ENCODE measurements at regions not wholly inside any gene's neighbourhood (a gene's known extent, or its start where the extent isn't known, plus 50 kb on each side); places are given as distances from the start of the nearest gene placed in this dataset.

DNA sequence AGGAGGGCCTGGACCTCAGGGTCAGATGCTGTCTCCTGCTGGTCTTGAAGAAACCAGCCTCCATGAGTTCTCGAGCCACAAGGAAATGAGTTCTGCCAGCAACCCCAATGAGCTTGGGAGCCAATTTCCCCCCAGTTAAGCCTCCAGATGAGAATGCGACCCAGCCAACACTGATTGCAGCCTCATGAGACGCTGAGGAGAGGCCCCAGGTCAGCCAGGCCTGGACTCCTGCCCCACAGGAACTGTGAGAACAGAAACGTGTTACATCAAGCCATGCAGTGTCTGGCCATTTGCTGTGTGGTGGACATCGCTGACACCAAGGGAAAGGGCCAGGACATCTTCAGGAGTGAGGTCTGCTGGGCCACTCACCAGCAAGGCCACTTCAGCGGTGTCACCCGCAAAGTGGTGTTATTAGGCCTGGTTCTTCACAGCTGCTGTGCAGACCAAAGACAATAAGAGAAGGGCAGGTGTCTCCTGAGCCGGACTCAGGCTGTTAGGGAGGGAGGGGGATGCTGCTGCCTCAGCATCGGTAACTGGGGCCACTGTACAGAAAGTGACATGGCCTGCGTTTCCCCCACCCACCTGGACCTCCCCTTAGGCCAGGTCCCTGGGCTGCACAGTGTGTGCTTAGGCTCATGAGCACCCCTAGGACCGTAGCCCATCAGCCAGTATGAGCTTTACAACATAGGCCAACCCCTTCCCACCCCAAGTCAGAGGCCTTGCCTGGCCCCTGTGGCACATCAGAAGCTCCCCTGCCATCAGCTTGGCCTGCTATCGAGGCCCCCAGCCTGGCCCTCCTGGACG is 272.4 kb upstream of the RTL1 start:
- TF ChIP-seq POLR2A (IDR thresholded peaks at IDR 0.05) (no peak), POLR2AphosphoS5 (IDR thresholded peaks at IDR 0.05) (no peak)
- TF ChIP-seq, protein P1, sequence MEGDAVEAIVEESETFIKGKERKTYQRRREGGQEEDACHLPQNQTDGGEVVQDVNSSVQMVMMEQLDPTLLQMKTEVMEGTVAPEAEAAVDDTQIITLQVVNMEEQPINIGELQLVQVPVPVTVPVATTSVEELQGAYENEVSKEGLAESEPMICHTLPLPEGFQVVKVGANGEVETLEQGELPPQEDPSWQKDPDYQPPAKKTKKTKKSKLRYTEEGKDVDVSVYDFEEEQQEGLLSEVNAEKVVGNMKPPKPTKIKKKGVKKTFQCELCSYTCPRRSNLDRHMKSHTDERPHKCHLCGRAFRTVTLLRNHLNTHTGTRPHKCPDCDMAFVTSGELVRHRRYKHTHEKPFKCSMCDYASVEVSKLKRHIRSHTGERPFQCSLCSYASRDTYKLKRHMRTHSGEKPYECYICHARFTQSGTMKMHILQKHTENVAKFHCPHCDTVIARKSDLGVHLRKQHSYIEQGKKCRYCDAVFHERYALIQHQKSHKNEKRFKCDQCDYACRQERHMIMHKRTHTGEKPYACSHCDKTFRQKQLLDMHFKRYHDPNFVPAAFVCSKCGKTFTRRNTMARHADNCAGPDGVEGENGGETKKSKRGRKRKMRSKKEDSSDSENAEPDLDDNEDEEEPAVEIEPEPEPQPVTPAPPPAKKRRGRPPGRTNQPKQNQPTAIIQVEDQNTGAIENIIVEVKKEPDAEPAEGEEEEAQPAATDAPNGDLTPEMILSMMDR (IDR thresholded peaks at IDR 0.05), result no peak
